K562 (cell line): ENCODE measurements at regions not wholly inside any gene's neighbourhood (a gene's known extent, or its start where the extent isn't known, plus 50 kb on each side); places are given as distances from the start of the nearest gene placed in this dataset.

Experiments
- ATAC-seq: fragments of 200-7000 bp; cut with Tn5 transposase; 3 replicates; pipeline ENCODE4 v1.9.1; 2020; ENCODE audit warnings: moderate library complexity
- BruUV-seq: library from RNA; stranded (reverse); fragments of 400-500 nt; replicated peaks from 2 replicates; lab custom pipeline; 2021; lab: Mats Ljungman, UMichigan
- CTCF ChIA-PET: fragments of 300-600 bp; formaldehyde crosslinking; extraction: SDS; loops from one replicate; lab custom pipeline; 2021; ENCODE audit warnings: low intra/inter-chr PET ratio; lab: Yijun Ruan, JAX
- POLR2A ChIA-PET: fragments of 300-600, 350-650 bp; sonication (Branson Sonifier 250); formaldehyde crosslinking; extraction: SDS; loops from one replicate; lab custom pipeline; 2021; ENCODE audit warnings: antibody characterized with exemption, inconsistent platforms; lab: Yijun Ruan, JAX
- DNase-seq, 4 experiments: peaks; one replicate each; pipeline versions ENCODE4 v3.0.0 to v3.0.0-alpha.2; 2011 to 2018; ENCODE audit warnings: low spot score in 3 of 4, mixed read lengths in 3 of 4; ENCODE audit errors: extremely low read depth in 1 of 4
- FAIRE-seq: peaks from 2 replicates; lab custom pipeline; 2011; peaks lifted over from hg19 to GRCh38; lab: Jason Lieb, UNC
- H2AFZ ChIP-seq: 2 replicates; pipeline ENCODE4 v1.6.0; 2011; ENCODE audit warnings: low read depth, low read length, control low read depth, inconsistent platforms
- H3K27ac ChIP-seq: fragments of 200-600 bp; 3 replicates; pipeline ENCODE4 v1.8.0; 2011; ENCODE audit warnings: low read depth, mild to moderate bottlenecking, control low read depth, inconsistent platforms, low read length, moderate library complexity, mixed read lengths; ENCODE audit errors: extremely low read depth
- H3K27me3 ChIP-seq, 2 experiments: fragments of 300-600 bp in 1 of 2; 2 replicates in 1 of 2; 3 replicates in 1 of 2; pipeline versions ENCODE4 v1.6.0 to v1.8.0; 2011; ENCODE audit warnings: inconsistent platforms in 2 of 2, low read length in 2 of 2, mild to moderate bottlenecking in 1 of 2, mixed read lengths in 1 of 2, moderate library complexity in 1 of 2; ENCODE audit not compliant: control insufficient read depth in 2 of 2, insufficient read depth in 2 of 2
- H3K36me3 ChIP-seq: fragments of 300-600 bp; 3 replicates; pipeline ENCODE4 v1.8.0; 2011; ENCODE audit warnings: mild to moderate bottlenecking, low read length, inconsistent platforms; ENCODE audit not compliant: control insufficient read depth, insufficient read depth
- H3K4me1 ChIP-seq, 2 experiments: fragments of 200-600 bp in 1 of 2; replicated peaks in 1 of 2; 2 replicates in 1 of 2; 3 replicates in 1 of 2; pipeline versions ENCODE4 v1.5.1 to v1.8.0; 2011; ENCODE audit warnings: inconsistent platforms in 2 of 2, low read length in 2 of 2, mild to moderate bottlenecking in 1 of 2, mixed read lengths in 1 of 2, moderate library complexity in 1 of 2; ENCODE audit not compliant: control insufficient read depth in 2 of 2, insufficient read depth in 2 of 2
- H3K4me2 ChIP-seq: 2 replicates; pipeline ENCODE4 v1.6.1; 2011; ENCODE audit warnings: low read length, control low read depth, inconsistent platforms, mixed read lengths; ENCODE audit not compliant: insufficient read depth
- H3K4me3 ChIP-seq: fragments of 200-600 bp; sonication (generic), shearing (Covaris generic); 2 replicates; pipeline ENCODE4 v1.5.1; 2016; ENCODE audit warnings: control low read depth, inconsistent platforms
- H3K79me2 ChIP-seq: fragments of 200-600 bp; 3 replicates; pipeline ENCODE4 v1.8.0; 2011; ENCODE audit warnings: low read length, inconsistent platforms; ENCODE audit not compliant: control insufficient read depth, insufficient read depth
- H3K9ac ChIP-seq, 2 experiments: 2 replicates each; pipeline versions ENCODE4 v1.6.0 to v1.6.1; 2011; ENCODE audit warnings: low read depth in 2 of 2, low read length in 2 of 2, control low read depth in 1 of 2, inconsistent platforms in 1 of 2, mild to moderate bottlenecking in 1 of 2, mixed read lengths in 1 of 2; ENCODE audit not compliant: insufficient read depth in 1 of 2
- H3K9me1 ChIP-seq: one replicate; pipeline ENCODE4 v1.6.0; 2011; ENCODE audit warnings: inconsistent platforms, mild to moderate bottlenecking, low read length, moderate library complexity; ENCODE audit not compliant: control insufficient read depth, insufficient read depth
- H3K9me3 ChIP-seq: replicated peaks from 2 replicates; pipeline ENCODE4 v1.5.1; 2011; ENCODE audit warnings: low read depth, low read length, inconsistent platforms; ENCODE audit not compliant: control insufficient read depth, insufficient read depth
- H4K20me1 ChIP-seq: replicated peaks from 2 replicates; pipeline ENCODE4 v1.6.1; 2011; ENCODE audit warnings: low read length, inconsistent platforms, mixed read lengths; ENCODE audit not compliant: control insufficient read depth, insufficient read depth
- CBFA2T2 ChIP-seq: fragments of 450-650 bp; conservative IDR thresholded peaks from 2 replicates; pipeline ENCODE4 v1.6.1; 2017; ENCODE audit warnings: mild to moderate bottlenecking
- FOS ChIP-seq: IDR thresholded peaks from 3 replicates; pipeline ENCODE4 v1.6.1; 2011; ENCODE audit not compliant: insufficient read length; ENCODE audit errors: extremely low read depth
- HDAC8 ChIP-seq: fragments of 450-650 bp; IDR thresholded peaks from 2 replicates; pipeline ENCODE4 v1.6.1; 2016; ENCODE audit warnings: mild to moderate bottlenecking, missing genetic modification characterization, moderate library complexity, missing compliant biosample characterization
- HNRNPUL1 ChIP-seq: fragments of 200-400 bp; formaldehyde crosslinking; IDR thresholded peaks from 2 replicates; pipeline ENCODE4 v1.6.1; 2017; ENCODE audit warnings: low read length
- KLF13 ChIP-seq: fragments of 450-650 bp; IDR thresholded peaks from 2 replicates; pipeline ENCODE4 v1.6.1; 2016; ENCODE audit warnings: missing genetic modification characterization, low read depth, mild to moderate bottlenecking, missing compliant biosample characterization, moderate library complexity, borderline replicate concordance
- PURB ChIP-seq: sonication (generic); formaldehyde crosslinking; IDR thresholded peaks from 2 replicates; pipeline ENCODE4 v1.9.0; 2021; ENCODE audit warnings: low read depth, mild to moderate bottlenecking, missing genetic modification reagents
- SMAD3 ChIP-seq: fragments of 450-650 bp; formaldehyde crosslinking; conservative IDR thresholded peaks from 2 replicates; pipeline ENCODE4 v1.4.0; 2020; ENCODE audit warnings: mild to moderate bottlenecking
- TAF1 ChIP-seq: IDR thresholded peaks from 2 replicates; pipeline ENCODE4 v1.6.1; 2011; ENCODE audit warnings: mild to moderate bottlenecking, low read length, moderate library complexity; ENCODE audit not compliant: insufficient read depth, control insufficient read depth, severe bottlenecking; ENCODE audit errors: extremely low read depth
- U2AF2 ChIP-seq: fragments of 200-400 bp; formaldehyde crosslinking; optimal IDR thresholded peaks from 2 replicates; pipeline ENCODE3; 2017; ENCODE audit warnings: low read depth, mild to moderate bottlenecking, low read length
- WHSC1 ChIP-seq: IDR thresholded peaks from one replicate; pipeline ENCODE4 v1.6.1; 2012; ENCODE audit warnings: low read length, control low read depth, inconsistent platforms
- ZNF347 ChIP-seq: fragments of 450-650 bp; formaldehyde crosslinking; IDR thresholded peaks from 2 replicates; pipeline ENCODE4 v1.4.0; 2020; ENCODE audit warnings: low read depth, mild to moderate bottlenecking, moderate library complexity
- ZNF354B ChIP-seq: fragments of 250-450 bp; sonication (Bioruptor Pico); IDR thresholded peaks from 2 replicates; pipeline ENCODE4 v1.4.0; 2020
- WGBS: fragments of 100-300 bp; shearing (Covaris generic); methylation state at CpG from one replicate; pipeline ENCODE4 v1.1.6; 2016; ENCODE audit warnings: low coverage, mixed read lengths; ENCODE audit not compliant: insufficient coverage; ENCODE audit errors: missing lambda C conversion rate; 5-methylcytosine and 5-hydroxymethylcytosine counted together
- in situ Hi-C: fragments of 300-500 bp; cut with MboI; formaldehyde crosslinking; loops from 4 replicates; pipeline ENCODE4 v1.15.0; 2018; ENCODE audit warnings: inconsistent platforms, mixed read lengths
- intact Hi-C: fragments of 100-400 bp; cut with micrococcal nuclease; formaldehyde crosslinking; loops from 2 replicates; pipeline ENCODE4 v1.14.2; 2022
- TF ChIP-seq, protein P1 (sequence below): sonication (generic); formaldehyde crosslinking; IDR thresholded peaks from 2 replicates; pipeline ENCODE4 v1.4.0; 2020; ENCODE audit warnings: mild to moderate bottlenecking, missing genetic modification reagents
- TF ChIP-seq, protein P2 (sequence below): fragments of 250-450 bp; sonication (Bioruptor Pico); IDR thresholded peaks from 2 replicates; pipeline ENCODE4 v1.8.0; 2021; ENCODE audit warnings: moderate library complexity, mild to moderate bottlenecking, inconsistent platforms
- TF ChIP-seq, protein P3 (sequence below), 2 experiments: IDR thresholded peaks in 1 of 2; conservative IDR thresholded peaks in 1 of 2; 2 replicates each; pipeline ENCODE4 v1.6.1; 2016; ENCODE audit warnings: low read depth in 2 of 2, mild to moderate bottlenecking in 1 of 2, missing compliant biosample characterization in 1 of 2, missing genetic modification characterization in 1 of 2, moderate library complexity in 1 of 2
- TF ChIP-seq, protein P4 (sequence below), 2 experiments: fragments of 150-350 bp in 1 of 2; IDR thresholded peaks; 2 replicates each; pipeline ENCODE4 v1.6.1; 2012 to 2016; ENCODE audit warnings: low read depth in 2 of 2, low read length in 2 of 2, mild to moderate bottlenecking in 1 of 2, moderate library complexity in 1 of 2

DNA sequence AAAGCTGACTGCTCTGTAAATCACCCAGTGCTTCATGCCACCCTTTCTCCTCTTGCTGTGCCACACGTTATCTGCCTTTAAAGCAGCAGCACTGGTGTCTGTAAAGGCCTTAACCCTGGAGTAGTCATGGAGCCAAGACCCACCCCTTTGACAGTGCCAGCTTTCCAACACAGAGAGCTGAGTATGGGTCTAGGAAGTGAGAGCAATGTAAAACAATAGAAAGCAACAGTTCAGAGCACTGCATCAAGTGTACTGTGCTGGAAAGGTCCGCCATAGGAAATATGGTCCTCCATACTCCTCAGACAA is 139.5 kb downstream of the DAD1 start:
- Histone ChIP-seq H4K20me1 (no peaks in the 10 kb centered on the region), H3K4me3 (no peak overlapping the region), H3K9ac (no peak overlapping the region), H3K79me2 (no peaks in the 10 kb centered on the region), H3K27me3 (no peaks in the 10 kb centered on the region; a peak in 1 of 5 replicates), H3K9me1 (no peaks in the 10 kb centered on the region), H3K4me1 (no peaks in the 10 kb centered on the region; a peak in 1 of 5 replicates), H3K9me3 (no peaks in the 10 kb centered on the region), H3K4me2 (no peak overlapping the region), H3K36me3 (no peaks in the 10 kb centered on the region), H2AFZ (no peak overlapping the region), H3K27ac (no peak overlapping the region)
- ATAC-seq: no peak
- WGBS: 49% methylated on average over 2 of the region's 2 CpGs
- in situ Hi-C loops (no loop called here), intact Hi-C loops (no loop called here)
- FAIRE-seq: no peak
- ChIA-PET POLR2A (no interaction called here), CTCF (no interaction called here)
- DNase-seq: no peak
- BruUV-seq: no TSS peak
- TF ChIP-seq, protein P1, sequence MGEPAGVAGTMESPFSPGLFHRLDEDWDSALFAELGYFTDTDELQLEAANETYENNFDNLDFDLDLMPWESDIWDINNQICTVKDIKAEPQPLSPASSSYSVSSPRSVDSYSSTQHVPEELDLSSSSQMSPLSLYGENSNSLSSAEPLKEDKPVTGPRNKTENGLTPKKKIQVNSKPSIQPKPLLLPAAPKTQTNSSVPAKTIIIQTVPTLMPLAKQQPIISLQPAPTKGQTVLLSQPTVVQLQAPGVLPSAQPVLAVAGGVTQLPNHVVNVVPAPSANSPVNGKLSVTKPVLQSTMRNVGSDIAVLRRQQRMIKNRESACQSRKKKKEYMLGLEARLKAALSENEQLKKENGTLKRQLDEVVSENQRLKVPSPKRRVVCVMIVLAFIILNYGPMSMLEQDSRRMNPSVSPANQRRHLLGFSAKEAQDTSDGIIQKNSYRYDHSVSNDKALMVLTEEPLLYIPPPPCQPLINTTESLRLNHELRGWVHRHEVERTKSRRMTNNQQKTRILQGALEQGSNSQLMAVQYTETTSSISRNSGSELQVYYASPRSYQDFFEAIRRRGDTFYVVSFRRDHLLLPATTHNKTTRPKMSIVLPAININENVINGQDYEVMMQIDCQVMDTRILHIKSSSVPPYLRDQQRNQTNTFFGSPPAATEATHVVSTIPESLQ (CRISPR knock-in tag): no peak
- TF ChIP-seq, protein P2, sequence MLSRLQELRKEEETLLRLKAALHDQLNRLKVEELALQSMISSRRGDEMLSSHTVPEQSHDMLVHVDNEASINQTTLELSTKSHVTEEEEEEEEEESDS (CRISPR knock-in tag): no peak
- TF ChIP-seq, protein P3, sequence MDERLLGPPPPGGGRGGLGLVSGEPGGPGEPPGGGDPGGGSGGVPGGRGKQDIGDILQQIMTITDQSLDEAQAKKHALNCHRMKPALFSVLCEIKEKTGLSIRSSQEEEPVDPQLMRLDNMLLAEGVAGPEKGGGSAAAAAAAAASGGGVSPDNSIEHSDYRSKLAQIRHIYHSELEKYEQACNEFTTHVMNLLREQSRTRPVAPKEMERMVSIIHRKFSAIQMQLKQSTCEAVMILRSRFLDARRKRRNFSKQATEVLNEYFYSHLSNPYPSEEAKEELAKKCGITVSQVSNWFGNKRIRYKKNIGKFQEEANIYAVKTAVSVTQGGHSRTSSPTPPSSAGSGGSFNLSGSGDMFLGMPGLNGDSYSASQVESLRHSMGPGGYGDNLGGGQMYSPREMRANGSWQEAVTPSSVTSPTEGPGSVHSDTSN (CRISPR knock-in tag; IDR thresholded peaks at IDR 0.05; ENCODE audit: low read depth): no peak
- TF ChIP-seq, protein P3 (tag; conservative IDR thresholded peaks at IDR 0.05; ENCODE audit: low read depth): no peak
- no peak for TF ChIP-seq FOS
- TF ChIP-seq HNRNPUL1: no peak
- no peak for TF ChIP-seq TAF1
- no peak for TF ChIP-seq U2AF2
- no peak for TF ChIP-seq WHSC1
- TF ChIP-seq, protein P4, sequence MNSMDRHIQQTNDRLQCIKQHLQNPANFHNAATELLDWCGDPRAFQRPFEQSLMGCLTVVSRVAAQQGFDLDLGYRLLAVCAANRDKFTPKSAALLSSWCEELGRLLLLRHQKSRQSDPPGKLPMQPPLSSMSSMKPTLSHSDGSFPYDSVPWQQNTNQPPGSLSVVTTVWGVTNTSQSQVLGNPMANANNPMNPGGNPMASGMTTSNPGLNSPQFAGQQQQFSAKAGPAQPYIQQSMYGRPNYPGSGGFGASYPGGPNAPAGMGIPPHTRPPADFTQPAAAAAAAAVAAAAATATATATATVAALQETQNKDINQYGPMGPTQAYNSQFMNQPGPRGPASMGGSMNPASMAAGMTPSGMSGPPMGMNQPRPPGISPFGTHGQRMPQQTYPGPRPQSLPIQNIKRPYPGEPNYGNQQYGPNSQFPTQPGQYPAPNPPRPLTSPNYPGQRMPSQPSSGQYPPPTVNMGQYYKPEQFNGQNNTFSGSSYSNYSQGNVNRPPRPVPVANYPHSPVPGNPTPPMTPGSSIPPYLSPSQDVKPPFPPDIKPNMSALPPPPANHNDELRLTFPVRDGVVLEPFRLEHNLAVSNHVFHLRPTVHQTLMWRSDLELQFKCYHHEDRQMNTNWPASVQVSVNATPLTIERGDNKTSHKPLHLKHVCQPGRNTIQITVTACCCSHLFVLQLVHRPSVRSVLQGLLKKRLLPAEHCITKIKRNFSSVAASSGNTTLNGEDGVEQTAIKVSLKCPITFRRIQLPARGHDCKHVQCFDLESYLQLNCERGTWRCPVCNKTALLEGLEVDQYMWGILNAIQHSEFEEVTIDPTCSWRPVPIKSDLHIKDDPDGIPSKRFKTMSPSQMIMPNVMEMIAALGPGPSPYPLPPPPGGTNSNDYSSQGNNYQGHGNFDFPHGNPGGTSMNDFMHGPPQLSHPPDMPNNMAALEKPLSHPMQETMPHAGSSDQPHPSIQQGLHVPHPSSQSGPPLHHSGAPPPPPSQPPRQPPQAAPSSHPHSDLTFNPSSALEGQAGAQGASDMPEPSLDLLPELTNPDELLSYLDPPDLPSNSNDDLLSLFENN (IDR thresholded peaks at IDR 0.05; ENCODE audit: low read depth in 2 of 2, low read length in 2 of 2): no peak
- no peak for TF ChIP-seq SMAD3 (CRISPR knock-in tag)
- TF ChIP-seq ZNF354B (CRISPR knock-in tag): no peak
- TF ChIP-seq ZNF347: no peak
- TF ChIP-seq KLF13: no peak
- no peak for TF ChIP-seq CBFA2T2
- no peak for TF ChIP-seq PURB (CRISPR knock-in tag)
- no peak for TF ChIP-seq HDAC8 (tag)
